Right lobe of liver (tissue), 6 donors: ENCODE measurements at regions not wholly inside any gene's neighbourhood (a gene's known extent, or its start where the extent isn't known, plus 50 kb on each side); places are given as distances from the start of the nearest gene placed in this dataset.

Experiments used
- ATAC-seq, 4 donors: fragments of 200-7000 bp; cut with Tn5 transposase; one replicate each; pipeline ENCODE4 v1.9.1; 2020; ENCODE audit warnings: mild to moderate bottlenecking in 4 of 4, moderate library complexity in 4 of 4
- DNase-seq, 3 donors: peaks; one replicate each; pipeline ENCODE4 v3.0.0-alpha.2; 2020
- H3K27ac ChIP-seq, 3 donors: fragments of 200-600 bp; one replicate each; pipeline ENCODE4 v1.8.0; 2022
- H3K27me3 ChIP-seq, 2 donors: fragments of 200-600 bp; one replicate each; pipeline ENCODE4 v1.8.0; 2022
- H3K36me3 ChIP-seq, 4 donors: fragments of 200-600 bp; sonication (generic) in 1 of 4; one replicate each; pipeline versions ENCODE4 v1.5.1 to v1.8.0; 2017 to 2022; ENCODE audit warnings: control low read depth in 1 of 4
- H3K4me1 ChIP-seq, 4 donors: fragments of 200-600 bp; sonication (generic) in 1 of 4; one replicate each; pipeline versions ENCODE4 v1.5.1 to v1.8.0; 2017 to 2022; ENCODE audit warnings: control low read depth in 1 of 4
- H3K4me3 ChIP-seq, 3 donors: fragments of 200-600 bp; one replicate each; pipeline ENCODE4 v1.8.0; 2022
- H3K9me3 ChIP-seq, 4 donors: fragments of 200-600 bp; sonication (generic) in 1 of 4; one replicate each; pipeline versions ENCODE4 v1.5.1 to v1.8.0; 2017 to 2022; ENCODE audit warnings: control low read depth in 1 of 4
- CTCF ChIP-seq, 4 donors: fragments of 200-600 bp in 3 of 4; fragments of 450-650 bp in 1 of 4; IDR thresholded peaks; one replicate each; pipeline versions ENCODE4 v1.5.1 to v1.8.0; 2016 to 2022; ENCODE audit warnings: antibody characterized with exemption in 4 of 4, mild to moderate bottlenecking in 2 of 4
- POLR2A ChIP-seq: fragments of 450-650 bp; IDR thresholded peaks from one replicate; pipeline ENCODE4 v1.6.1; 2017; ENCODE audit warnings: antibody characterized with exemption, mild to moderate bottlenecking
- WGBS: methylation state at CpG from one replicate; pipeline ENCODE4 v1.1.6; 2018; ENCODE audit warnings: low coverage, low lambda C conversion rate; ENCODE audit not compliant: insufficient coverage; ENCODE audit errors: missing lambda C conversion rate; 5-methylcytosine and 5-hydroxymethylcytosine counted together
- intact Hi-C, 2 donors: fragments of 100-400 bp; cut with DNase I; formaldehyde crosslinking; loops; one replicate each; pipeline versions ENCODE4 v1.11.2 to v1.14.1; 2022
- donor health status: DM: no; HTN: yes; CAD: no.
- donor health status: DM: no; HTN: no; CAD: no.
- donor health status: DM: no; HTN: no; CAD: no.
- donor health status: DM: no; HTN: yes; CAD: no.
- donor health status: DM: no; HTN: yes; CAD: no.

GRCh38 chr7:47088329-47089067 is 493.4 kb downstream of the TNS3 start:
- no peaks in the 10 kb centered on the region for H3K27me3 ChIP-seq
- peak; percentile 80 to 91 (median 86) for TF ChIP-seq CTCF (IDR thresholded peaks at IDR 0.05)
- no peak for TF ChIP-seq POLR2A
- no peak overlapping the region for H3K4me3 ChIP-seq
- H3K9me3 ChIP-seq: no peaks in the 10 kb centered on the region
- DNase-seq (peak in 1 of 3 donors; percentile 42), ATAC-seq (peak; percentile 91 to 96 (median 96))
- no peak overlapping the region for H3K27ac ChIP-seq
- intact Hi-C loops: loop anchor here in 1 of 2 donors (10.0 kb wide), 1 partner anchor 1174 kb away; no protein-coding TSS in a partner anchor
- H3K36me3 ChIP-seq: no peaks in the 10 kb centered on the region
- H3K4me1 ChIP-seq: no peaks in the 10 kb centered on the region
- WGBS: 13% methylated on average over 9 of the region's 14 CpGs

GRCh38 chr7:47087866-47088265 is 494.0 kb downstream of the TNS3 start:
- peak in 1 of 4 donors; percentile 73 for ATAC-seq
- 47% methylated on average over 2 of the region's 2 CpGs for WGBS
- no peaks in the 10 kb centered on the region for H3K4me1 ChIP-seq
- DNase-seq: no peak
- no peaks in the 10 kb centered on the region for H3K27me3 ChIP-seq
- H3K4me3 ChIP-seq: no peak overlapping the region
- H3K9me3 ChIP-seq: no peaks in the 10 kb centered on the region
- no peaks in the 10 kb centered on the region for H3K36me3 ChIP-seq
- intact Hi-C loops: loop anchor here in 1 of 2 donors (10.0 kb wide), 1 partner anchor 1173 kb away; no protein-coding TSS in a partner anchor
- H3K27ac ChIP-seq: no peak overlapping the region
- TF ChIP-seq CTCF (IDR thresholded peaks at IDR 0.05): no peak
- no peak for TF ChIP-seq POLR2A

- H3K4me3 ChIP-seq: no peak overlapping the region
- intact Hi-C loops: loop anchor here in 1 of 2 donors (10.0 kb wide), 1 partner anchor 1171 kb away; no protein-coding TSS in a partner anchor
- no peak overlapping the region for H3K27ac ChIP-seq
- TF ChIP-seq CTCF (IDR thresholded peaks at IDR 0.05) (no peak), POLR2A (no peak)
- no peaks in the 10 kb centered on the region for H3K27me3 ChIP-seq
- H3K4me1 ChIP-seq: no peaks in the 10 kb centered on the region
- WGBS: 60% methylated on average over 1 of the region's 1 CpG
- ATAC-seq: no peak
- H3K9me3 ChIP-seq: no peaks in the 10 kb centered on the region
- no peak for DNase-seq
- no peaks in the 10 kb centered on the region for H3K36me3 ChIP-seq
These were observed 496.2 kb downstream of the TNS3 start for GRCh38 chr7:47085491-47086275.

- intact Hi-C loops: loop anchor here in 1 of 2 donors (10.0 kb wide), 1 partner anchor 1169 kb away; no protein-coding TSS in a partner anchor
- Histone ChIP-seq H3K4me3 (no peak overlapping the region), H3K27me3 (no peaks in the 10 kb centered on the region), H3K36me3 (no peaks in the 10 kb centered on the region), H3K4me1 (no peaks in the 10 kb centered on the region), H3K27ac (no peak overlapping the region), H3K9me3 (no peaks in the 10 kb centered on the region)
- ATAC-seq (no peak), DNase-seq (no peak)
- 94% methylated on average over 7 of the region's 7 CpGs for WGBS
- TF ChIP-seq POLR2A (no peak), CTCF (IDR thresholded peaks at IDR 0.05) (no peak)
These were observed 498.2 kb downstream of the TNS3 start for GRCh38 chr7:47083476-47084250.
